GM23248 (cell line): ENCODE measurements at regions not wholly inside any gene's neighbourhood (a gene's known extent, or its start where the extent isn't known, plus 50 kb on each side); places are given as distances from the start of the nearest gene placed in this dataset.

Source experiments
- EZH2 ChIP-seq: fragments of 200-600 bp; sonication (generic); IDR thresholded peaks from 2 replicates; pipeline ENCODE4 v1.6.1; 2018; ENCODE audit warnings: antibody characterized with exemption, mild to moderate bottlenecking; ENCODE audit not compliant: insufficient read depth, poor library complexity, severe bottlenecking
- EZH2phosphoT487 ChIP-seq: fragments of 200-600 bp; sonication (generic); IDR thresholded peaks from 2 replicates; pipeline ENCODE4 v1.6.1; 2018; ENCODE audit warnings: antibody characterized with exemption, moderate library complexity, mild to moderate bottlenecking, low read depth; ENCODE audit not compliant: insufficient read depth

GRCh38 chr15:36026627-36027283, 480.8 kb upstream of the DPH6 start:
- TF ChIP-seq EZH2phosphoT487 (no peak), EZH2 (no peak)
